VCaP (cell line): ENCODE measurements at regions not wholly inside any gene's neighbourhood (a gene's known extent, or its start where the extent isn't known, plus 50 kb on each side); places are given as distances from the start of the nearest gene placed in this dataset.
"Not testable (repeated sequence)": the region's sequence is repeated elsewhere in the genome, so short reads cannot be mapped to it uniquely, and the experiment has no call there.

Experiments
- H3K27ac ChIP-seq: fragments of 450-650 bp; 2 replicates; pipeline ENCODE4 v1.5.1; 2017
- TF ChIP-seq, protein P1 (sequence below): fragments of 450-650 bp; conservative IDR thresholded peaks from 2 replicates; pipeline ENCODE4 v1.5.1; 2017; ENCODE audit warnings: mild to moderate bottlenecking, moderate library complexity

DNA sequence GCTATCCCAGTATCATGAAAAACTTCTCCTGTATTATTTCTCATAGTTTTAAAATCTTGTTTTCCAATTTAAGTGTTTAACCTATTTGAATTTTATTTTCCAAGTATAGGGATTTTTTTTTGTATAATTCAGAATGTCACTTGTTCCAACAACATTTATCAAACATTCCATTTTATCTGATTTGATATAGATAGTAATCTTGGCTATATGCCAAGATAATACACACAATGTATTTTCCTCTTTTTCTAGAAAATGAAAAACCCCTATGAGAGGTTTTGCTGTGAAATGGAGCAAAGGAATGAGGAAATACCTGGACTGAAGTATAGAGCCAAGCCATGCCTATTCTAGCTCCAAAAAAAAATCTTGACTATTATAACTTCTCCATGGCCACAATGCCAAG, 628.9 kb downstream of the HTR1B start:
- TF ChIP-seq, protein P1, sequence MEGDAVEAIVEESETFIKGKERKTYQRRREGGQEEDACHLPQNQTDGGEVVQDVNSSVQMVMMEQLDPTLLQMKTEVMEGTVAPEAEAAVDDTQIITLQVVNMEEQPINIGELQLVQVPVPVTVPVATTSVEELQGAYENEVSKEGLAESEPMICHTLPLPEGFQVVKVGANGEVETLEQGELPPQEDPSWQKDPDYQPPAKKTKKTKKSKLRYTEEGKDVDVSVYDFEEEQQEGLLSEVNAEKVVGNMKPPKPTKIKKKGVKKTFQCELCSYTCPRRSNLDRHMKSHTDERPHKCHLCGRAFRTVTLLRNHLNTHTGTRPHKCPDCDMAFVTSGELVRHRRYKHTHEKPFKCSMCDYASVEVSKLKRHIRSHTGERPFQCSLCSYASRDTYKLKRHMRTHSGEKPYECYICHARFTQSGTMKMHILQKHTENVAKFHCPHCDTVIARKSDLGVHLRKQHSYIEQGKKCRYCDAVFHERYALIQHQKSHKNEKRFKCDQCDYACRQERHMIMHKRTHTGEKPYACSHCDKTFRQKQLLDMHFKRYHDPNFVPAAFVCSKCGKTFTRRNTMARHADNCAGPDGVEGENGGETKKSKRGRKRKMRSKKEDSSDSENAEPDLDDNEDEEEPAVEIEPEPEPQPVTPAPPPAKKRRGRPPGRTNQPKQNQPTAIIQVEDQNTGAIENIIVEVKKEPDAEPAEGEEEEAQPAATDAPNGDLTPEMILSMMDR, result no peak
- H3K27ac ChIP-seq, result no peak overlapping the region

DNA sequence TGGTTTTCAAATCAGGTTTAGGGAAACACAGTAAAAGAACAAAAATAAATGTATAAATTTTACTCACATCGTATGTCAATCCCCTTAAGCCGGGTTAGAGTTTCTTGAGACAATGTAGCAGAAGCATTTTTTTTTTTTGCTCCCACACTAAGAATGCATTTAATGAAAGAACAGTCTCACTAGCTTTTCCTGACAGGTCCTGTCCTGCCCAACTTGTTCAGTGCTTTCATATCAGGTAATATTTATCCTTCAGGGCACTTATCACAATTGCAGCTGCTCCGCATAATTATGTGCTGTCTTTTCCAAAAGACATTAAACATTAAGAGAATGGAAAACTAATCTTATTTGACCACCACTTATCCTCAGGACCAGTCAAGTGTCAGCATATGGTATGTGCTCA, 632.0 kb downstream of the HTR1B start:
- TF ChIP-seq, protein P1, result no peak
- H3K27ac ChIP-seq, result no peak overlapping the region

DNA sequence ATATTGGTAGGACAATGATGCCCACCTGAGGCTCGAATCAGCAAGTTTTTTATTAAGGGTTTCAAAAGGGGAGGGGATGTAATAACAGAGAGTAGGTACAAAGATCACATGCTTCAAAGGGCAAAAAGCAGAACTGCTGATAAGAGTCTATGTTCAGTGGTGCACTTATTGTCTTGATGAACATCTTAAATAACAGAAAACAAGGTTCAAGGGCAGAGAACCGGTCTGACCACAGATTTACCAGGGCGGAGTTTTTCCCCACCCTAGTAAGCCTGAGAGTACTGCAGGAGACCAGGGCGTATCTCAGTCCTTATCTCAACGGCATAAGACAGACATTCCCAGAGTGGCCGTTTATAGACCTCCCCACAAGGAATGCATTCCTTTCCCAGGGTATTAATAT, 639.7 kb downstream of the HTR1B start:
- H3K27ac ChIP-seq, result not testable (repeated sequence)

DNA sequence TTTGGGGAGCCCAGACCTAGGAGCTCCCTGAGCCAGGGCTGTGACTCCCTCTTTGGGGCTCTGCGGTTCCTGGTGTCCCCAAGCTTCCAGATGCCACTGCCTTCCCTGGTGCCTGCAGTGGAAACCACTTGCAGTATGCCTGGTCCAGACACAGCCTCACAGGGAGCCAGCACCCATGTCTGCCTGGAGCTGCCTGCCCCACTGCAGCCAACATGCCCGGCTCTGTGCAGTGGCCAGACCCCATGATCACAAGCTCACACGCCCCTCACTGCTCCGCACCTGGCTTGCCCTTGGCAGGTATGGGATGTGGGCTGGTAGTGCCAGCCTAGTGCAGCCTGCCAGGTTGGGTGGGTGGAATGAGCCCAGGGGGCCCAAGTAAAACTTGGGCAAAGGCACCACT, 644.8 kb downstream of the HTR1B start:
- H3K27ac ChIP-seq, result no peak overlapping the region
- TF ChIP-seq, protein P1, result no peak

DNA sequence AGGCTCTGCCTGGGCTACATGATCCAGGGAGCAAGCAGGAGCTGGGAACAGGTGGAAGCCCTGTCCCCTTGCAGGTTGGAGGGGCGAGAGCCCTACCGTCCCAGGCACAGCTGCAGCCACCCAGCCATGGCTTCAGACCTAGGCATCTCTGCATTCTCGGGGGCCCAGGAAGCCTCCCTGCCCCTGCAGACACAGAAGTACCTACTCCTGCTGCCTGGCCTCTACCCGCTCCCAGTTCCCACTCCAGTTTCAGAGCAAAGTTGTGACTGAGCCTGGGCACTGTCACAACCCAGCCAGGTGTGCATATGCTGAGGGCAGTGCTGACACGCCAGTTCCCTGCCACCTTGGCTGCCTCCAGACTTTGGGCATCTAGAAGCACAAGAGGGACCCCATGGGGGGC, 645.9 kb downstream of the HTR1B start:
- no peak overlapping the region for H3K27ac ChIP-seq
- TF ChIP-seq, protein P1, result no peak

DNA sequence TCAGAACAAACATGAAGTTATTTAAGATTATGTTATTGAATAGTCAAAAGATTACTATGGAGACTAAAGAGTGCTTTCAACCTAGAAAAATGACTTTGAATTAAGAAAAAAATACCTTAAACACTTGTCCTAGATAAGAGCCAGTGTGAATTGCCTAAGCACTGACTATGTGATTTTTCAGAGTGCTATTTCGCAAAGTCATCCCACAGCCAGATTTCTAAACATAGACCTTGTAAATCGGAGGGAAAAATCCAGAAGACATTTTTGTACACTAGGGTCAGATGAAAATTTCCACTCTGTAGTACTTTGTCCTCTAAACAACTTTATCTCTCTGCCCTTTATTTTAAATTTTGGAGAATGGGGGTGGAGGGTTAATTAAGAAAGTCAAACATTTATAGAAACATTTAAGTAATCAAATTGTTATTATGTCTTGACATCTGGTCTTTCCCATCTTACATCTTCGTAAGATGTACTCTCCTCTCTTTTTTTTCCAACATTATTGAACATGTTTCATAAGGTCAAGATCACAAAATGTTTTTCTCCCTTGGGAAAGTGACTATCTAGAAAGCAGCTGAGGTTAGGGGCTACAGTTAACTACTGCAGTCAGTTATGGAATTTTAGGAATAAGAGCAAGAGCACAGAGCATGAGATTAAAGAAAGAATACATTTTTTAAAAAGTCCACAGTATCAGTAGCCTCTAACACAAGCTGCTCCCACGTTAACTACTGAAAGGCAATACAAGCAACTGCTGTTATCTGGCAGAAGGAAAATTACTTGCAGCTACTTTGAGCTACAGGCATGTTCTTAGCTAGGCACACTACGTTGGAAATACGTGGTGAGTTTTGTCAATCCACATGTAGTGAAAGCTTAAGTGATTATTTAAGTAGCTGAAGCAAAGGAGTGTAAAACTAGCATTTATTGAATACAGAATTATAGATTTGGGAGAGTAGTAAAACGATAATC, 648.5 kb downstream of the HTR1B start:
- TF ChIP-seq, protein P1, result no peak

DNA sequence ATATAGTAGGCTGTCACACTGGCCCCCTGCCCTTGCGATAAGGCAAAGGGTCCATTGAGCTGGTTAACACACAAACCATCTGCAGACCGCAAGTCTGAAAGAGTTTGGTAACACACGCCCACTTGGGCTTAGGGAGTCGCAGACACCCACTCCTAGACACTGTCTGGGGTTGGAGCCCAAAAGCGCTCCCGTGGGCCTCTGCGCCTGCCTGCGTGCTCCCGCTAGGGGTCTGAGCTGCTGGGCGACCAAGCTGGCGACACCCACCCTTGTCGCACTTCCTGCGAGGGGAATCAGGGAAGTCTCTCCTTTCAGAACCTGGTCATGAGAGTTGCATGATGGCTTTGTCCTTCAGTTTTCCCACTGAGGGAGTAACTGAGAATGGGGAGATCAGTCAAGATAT, 653.0 kb downstream of the HTR1B start:
- no peak overlapping the region for H3K27ac ChIP-seq
- TF ChIP-seq, protein P1, result no peak

More for the DNA sequence above, 648.5 kb downstream of the HTR1B start:
- no peak overlapping the region for H3K27ac ChIP-seq

DNA sequence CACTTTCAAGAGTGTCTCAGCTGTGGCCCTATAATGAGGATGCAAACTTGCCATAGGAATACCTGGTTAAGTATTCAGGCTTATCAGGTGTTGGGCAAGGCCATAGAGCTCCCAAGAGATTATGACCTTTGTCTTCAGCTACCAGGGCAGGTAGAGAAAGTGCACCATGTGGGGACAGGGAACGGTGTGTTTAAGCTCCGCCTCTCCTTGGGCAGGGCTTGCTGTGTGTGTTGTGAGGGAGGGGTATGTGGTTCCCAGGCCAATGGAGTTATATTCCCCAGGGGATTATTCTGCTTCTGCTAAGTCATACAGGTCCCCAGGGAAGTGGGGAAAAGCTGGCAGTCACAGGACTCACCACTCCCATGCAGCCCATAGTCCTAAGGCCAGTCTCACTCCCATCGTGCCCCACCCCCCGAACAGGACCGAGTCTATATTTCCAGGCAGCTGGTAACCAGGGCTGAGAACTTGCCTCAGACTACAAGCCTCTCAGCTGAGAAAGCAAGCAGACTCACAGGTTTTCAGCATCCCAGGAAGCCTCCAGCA, 660.2 kb downstream of the HTR1B start:
- no peak overlapping the region for H3K27ac ChIP-seq
- TF ChIP-seq, protein P1, result no peak
